ENCODE measurements at regions not wholly inside any gene's neighbourhood (a gene's known extent, or its start where the extent isn't known, plus 50 kb on each side); places are given as distances from the start of the nearest gene placed in this dataset.
"Not testable (repeated sequence)": the region's sequence is repeated elsewhere in the genome, so short reads cannot be mapped to it uniquely, and the experiment has no call there.

DNA sequence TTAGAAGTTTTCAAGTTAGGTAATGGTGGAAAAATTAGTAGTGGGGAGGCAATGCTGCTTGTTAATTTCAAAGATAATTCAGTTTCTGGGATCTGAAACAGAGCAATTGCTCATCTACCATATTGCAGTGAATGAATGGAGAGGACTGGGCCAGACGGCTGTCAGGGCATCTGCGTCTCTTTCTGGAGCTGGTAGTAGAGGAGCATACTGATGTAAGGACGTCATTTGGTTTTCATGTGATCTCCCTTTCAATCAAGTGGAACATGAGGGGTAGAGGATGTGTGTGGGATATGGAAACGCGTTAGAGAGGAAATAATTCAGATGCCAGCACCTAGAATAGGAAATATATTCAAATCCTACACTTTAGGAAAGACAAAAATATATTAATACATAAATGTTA lies 490.3 kb downstream of the ADCYAP1 start:
- no peak for DNase-seq

- DNase-seq = no peak
These were observed 503.7 kb downstream of the ADCYAP1 start for GRCh38 chr18:1408376-1408775.

DNA sequence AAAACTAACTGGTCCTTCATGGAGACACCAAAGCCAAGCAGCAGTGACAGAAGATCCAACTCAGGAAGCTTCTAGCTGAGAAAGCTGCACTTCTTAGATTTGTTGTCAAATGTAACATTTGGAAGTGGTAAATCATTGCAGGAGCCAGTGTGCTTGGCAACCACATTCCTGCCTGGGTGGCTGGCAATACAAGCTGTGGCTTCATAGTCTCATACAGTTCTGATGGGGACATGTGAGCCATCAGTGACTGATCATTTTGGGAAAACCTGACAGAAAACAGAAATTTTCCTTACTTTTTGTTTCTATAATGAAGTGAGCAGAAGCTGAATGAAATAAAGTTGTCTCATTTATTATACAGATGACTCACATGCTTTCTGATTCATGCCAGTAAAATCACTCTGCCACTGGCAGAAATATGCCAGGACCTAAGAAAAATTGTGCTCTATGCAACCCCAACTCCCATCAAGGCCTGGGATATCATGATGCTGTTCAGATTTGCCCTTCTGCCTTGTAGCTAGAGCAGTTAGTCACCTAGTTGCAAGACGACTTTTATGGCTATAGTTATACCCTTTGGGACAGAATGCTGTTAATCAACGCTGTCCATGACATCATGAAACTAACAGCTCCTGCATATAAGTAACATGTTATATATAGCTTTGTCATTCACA lies 508.1 kb downstream of the ADCYAP1 start:
- DNase-seq = no peak

- DNase-seq = no peak
These were observed 508.6 kb downstream of the ADCYAP1 start for GRCh38 chr18:1413323-1413675.

DNA sequence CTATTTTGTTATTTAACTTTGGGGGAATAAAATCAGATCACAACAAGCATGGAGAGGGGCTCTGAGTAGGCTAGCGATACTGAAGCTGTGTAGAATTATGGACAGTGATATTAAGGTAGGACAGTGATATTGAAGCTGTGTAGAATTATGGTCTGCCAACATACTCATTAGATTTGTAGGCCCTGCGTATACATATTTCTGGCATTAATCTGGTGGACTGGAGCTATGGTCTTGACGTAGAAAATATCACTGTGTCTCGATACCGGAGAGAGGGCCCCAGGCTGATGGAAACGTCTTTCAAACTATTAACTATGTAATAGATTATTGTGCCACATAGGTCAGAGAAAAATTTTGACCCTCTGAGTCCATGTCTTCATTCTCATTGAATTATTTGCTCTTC lies 511.4 kb downstream of the ADCYAP1 start:
- DNase-seq = no peak

DNA sequence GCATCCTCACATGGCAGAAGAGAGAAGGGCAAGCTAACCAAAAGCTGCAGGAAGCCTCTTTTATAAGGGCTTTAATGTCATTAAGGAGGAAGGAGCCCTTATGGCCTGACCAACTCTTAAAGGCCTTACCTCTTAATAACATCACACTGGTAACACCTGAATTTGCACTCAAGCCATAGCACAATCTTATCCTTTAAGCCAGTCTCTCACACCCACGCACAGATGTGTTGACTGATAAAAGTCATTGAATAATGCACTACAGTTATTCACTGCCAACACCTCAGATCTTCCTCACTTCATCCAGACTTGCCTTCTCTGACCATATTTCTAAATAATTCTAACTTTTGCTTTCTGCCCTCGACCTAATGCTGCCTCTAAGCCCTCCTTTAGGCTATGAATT lies 516.8 kb downstream of the ADCYAP1 start:
- no peak for DNase-seq

DNA sequence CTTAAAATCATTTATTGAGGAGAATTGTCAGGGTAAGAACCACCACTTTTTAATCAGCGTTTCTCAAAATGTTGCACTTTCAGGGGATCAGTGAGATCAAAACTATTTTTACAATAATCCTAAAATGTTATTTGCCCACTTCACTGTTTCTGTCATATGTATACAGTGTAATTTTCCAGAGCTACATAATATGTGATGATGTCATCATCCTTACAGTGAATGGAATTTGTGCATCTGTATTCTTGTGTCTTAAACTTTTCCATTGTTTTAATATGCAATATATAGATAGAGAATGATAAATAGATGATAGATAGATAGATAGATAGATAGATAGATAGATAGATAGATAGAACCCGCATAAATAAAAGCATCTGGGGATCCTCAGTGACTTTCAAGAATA lies 518.0 kb downstream of the ADCYAP1 start:
- no peak for DNase-seq

DNA sequence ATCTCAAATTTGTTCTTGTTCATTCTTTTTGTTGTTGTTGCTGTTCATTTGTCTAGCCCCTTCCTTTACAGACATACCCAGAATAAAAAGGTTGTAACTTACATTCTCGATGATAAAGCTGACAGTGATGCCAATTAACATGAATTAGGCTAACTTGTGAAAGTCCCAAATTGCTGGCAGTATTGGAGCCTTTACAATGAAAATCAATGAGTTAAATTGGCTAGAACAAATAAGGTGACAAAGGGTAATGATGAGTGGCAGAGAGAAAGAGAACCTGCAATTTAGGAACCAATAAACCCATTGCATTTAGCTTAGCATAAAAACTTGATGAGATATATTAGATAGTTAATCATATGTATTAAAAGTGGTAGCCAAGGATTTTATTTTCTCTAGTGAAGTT lies 521.0 kb downstream of the ADCYAP1 start:
- DNase-seq = no peak

DNA sequence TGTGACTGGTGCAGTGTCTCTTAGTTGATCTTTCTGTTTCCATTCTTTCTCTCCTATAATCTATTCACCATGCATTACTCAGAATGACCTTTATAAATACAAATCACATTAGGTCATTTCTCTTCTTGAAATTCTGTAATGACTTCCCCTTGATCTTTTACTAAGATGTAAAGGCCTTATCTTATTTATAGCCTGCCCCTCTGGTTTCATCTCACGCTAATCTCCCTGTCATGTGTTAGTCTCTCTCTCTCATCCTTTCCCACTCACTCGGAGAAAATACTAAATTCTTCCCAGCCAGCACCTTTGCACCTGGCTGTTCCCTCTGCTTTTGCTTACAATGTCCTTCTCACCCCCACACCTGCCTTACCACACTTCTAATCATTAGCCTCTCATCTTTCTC lies 530.8 kb downstream of the ADCYAP1 start:
- DNase-seq = no peak

- no peak for DNase-seq
These were observed 531.5 kb downstream of the ADCYAP1 start for GRCh38 chr18:1436199-1436598.

- DNase-seq = no peak
These were observed 533.8 kb downstream of the ADCYAP1 start for GRCh38 chr18:1438458-1438910.

DNA sequence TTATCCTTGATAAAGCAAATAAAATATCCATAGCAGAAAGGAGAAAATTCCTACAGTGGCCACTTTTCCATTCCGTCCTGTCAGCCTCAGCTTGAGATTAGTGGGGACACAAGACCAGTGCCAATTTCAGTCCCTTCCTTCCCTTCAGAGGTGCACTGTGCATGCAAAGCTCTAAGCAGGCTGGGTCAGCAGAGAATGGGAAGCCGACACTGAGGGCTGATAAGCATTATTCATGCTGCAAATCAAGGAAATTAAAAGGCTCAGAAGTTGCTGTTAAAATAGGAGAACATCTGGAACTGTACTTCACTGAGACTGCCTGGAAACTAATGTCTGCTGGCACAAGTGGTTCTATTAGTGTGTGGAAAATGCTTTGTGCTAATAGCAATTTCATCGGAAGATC lies 534.3 kb downstream of the ADCYAP1 start:
- DNase-seq = no peak

GRCh38 chr18:1444062-1444461 lies 539.4 kb downstream of the ADCYAP1 start:
- DNase-seq = not testable (repeated sequence)

DNA sequence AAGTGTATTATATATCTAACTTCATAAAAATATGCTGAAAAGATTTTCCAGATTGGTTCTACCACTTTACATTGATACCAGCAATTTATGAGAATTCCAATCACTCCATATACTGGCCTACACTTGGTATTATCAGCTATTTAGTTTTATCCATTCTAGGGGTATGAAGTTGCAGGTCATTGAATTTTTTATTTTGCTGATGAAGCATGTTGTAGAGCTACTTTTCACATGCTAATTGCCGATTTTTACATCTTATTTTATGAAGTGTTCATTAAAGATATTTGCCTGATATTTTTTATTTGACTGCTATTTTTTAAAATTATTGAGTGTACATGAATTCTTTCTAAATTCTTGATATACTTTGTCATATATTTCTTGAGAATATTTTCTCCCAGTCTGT lies 542.1 kb downstream of the ADCYAP1 start:
- DNase-seq = no peak

GRCh38 chr18:1452821-1453220 lies 548.1 kb downstream of the ADCYAP1 start:
- no peak for DNase-seq

DNA sequence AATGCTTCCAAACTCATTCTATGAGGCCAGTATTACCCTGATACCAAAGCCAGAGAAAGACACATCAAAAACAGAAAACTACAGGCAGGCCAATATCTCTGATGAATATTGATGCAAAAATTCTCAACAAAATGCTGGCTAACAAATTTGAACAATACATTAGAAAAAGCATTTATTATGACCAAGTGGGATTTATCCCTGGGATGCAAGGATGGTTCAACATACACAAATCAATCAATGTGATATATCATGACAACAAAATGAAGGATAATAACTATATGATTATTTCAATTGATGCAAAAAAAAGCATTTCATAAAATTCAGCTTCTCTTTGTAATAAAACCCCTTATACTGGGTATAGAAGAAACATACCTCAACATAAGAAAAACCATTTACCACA lies 550.9 kb downstream of the ADCYAP1 start:
- no peak for DNase-seq

DNA sequence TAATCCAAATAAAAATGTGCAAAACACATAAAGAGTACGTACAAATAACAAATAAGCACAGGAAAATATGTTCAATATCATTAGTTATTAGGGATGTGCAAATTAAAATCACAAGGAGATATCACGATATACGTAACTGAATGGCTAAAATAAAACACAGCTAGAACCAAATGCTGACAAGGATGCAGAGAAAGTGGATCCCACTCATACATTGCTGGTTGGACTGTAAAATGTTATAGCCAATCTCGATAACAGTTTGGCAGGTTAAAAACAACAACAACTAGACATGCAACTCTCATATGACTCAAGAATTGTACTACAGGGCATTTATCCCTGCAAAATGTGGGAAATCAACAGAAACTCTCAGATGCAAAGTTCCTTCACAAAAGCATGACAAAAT lies 553.9 kb downstream of the ADCYAP1 start:
- no peak for DNase-seq

DNA sequence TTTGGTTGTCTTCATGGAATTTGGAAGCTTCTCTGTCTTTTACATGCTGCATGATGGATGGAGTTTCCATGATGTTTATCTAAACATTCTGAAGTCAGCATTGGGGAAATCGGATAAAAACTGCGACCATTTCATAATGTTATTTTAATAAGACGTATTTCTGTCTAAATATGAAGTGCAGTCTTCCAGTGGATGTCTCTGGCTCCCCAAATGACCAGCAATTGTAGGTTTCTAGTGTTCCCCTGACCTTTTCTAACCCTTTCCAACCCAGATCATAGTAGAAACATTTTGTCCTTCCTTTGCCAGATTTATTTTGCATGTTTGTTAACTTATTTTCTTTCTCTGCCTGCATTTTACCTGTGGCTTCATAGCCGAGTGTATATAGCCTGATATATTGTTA lies 559.3 kb downstream of the ADCYAP1 start:
- DNase-seq = no peak

DNA sequence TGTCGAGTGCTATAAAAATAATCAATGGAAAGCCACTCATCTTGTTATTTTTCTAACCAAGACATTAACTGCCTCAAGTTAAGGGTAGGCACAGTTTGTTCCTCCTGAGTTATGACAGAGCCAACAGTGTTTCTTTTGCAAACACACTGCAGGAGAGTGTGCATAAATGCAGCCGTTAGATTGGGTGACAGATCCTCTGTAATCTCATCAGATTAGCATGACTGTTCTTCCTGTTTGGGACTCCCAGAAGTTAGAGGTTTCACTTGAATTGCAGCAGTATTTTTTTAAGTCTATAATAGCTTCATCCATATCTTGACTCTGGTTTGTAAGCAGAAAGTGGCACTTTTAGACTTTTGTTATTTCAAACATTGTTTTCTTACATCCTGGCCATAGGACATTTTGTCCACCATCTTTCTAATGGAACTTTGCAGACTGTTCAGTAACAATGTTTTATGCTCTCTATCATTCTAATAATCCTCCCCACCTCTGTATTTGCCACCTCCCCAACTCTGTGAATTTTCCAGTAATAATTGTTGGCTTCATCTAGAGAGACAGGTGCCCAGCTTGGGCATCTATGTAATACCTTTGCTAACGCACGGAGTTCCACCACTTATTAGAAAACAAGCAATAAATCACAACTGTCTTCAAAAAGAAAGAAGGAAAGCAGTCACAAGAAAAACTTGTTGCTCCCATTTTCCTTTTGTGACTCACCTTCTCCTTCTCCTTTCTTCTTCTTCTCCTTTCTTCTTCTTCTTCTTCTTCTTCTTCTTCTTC lies 560.0 kb downstream of the ADCYAP1 start:
- DNase-seq = no peak

DNA sequence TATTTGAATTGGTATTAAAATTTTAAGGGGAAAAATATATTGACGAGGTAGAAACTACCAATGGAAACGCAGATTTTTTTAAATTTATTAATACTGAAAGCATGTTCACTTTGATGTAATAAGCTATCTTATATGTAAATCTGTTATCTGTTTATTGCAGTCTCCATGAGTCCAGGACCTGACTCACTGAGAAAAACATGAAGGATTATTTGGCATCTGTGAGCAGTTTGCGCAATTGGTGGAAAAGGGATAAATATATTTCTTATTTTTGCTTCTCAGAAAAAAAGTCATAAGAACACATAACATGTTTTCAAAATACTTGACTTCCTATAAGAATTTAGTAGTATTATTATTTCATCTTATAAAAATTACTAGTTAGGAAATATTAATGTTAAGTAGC lies 561.4 kb downstream of the ADCYAP1 start:
- DNase-seq = no peak

GRCh38 chr18:1467461-1467964 lies 562.8 kb downstream of the ADCYAP1 start:
- DNase-seq = no peak

GRCh38 chr18:1468550-1468949 lies 563.9 kb downstream of the ADCYAP1 start:
- no peak for DNase-seq

GRCh38 chr18:1475867-1476266 lies 571.2 kb downstream of the ADCYAP1 start:
- DNase-seq = no peak
